Panc1 (cell line): ENCODE measurements at regions not wholly inside any gene's neighbourhood (a gene's known extent, or its start where the extent isn't known, plus 50 kb on each side); places are given as distances from the start of the nearest gene placed in this dataset.

ENCODE experiments used
- ATAC-seq: fragments of 200-7000 bp; cut with Tn5 transposase; 2 replicates; pipeline ENCODE4 v1.9.1; 2020; ENCODE audit warnings: mild to moderate bottlenecking, moderate library complexity
- BruUV-seq: library from RNA; stranded (reverse); fragments of 400-500 nt; replicated peaks from 2 replicates; lab custom pipeline; 2021; lab: Mats Ljungman, UMichigan
- CTCF ChIA-PET: fragments of 300-600 bp; sonication (Branson Sonifier 250); formaldehyde crosslinking; loops from one replicate; lab custom pipeline; 2022; ENCODE audit warnings: antibody characterized with exemption; lab: Charles Lee
- POLR2A ChIA-PET: fragments of 300-600 bp; sonication (Branson Sonifier 250); formaldehyde crosslinking; loops from one replicate; lab custom pipeline; 2022; ENCODE audit warnings: antibody characterized with exemption; lab: Charles Lee
- DNase-seq: peaks from one replicate; pipeline ENCODE4 v3.0.0-alpha.2; 2010; ENCODE audit warnings: low read depth, low spot score
- H3K27ac ChIP-seq: 2 replicates; pipeline ENCODE4 v1.5.1; 2011; ENCODE audit warnings: mild to moderate bottlenecking, low read length, inconsistent platforms
- H3K27me3 ChIP-seq: fragments of 200-500 bp; sonication (Bioruptor generic); 2 replicates; pipeline ENCODE4 v1.6.0; 2014; ENCODE audit warnings: low read length, inconsistent platforms; ENCODE audit not compliant: control insufficient read depth, insufficient read depth
- H3K36me3 ChIP-seq: fragments of 200-500 bp; sonication (Bioruptor generic); 2 replicates; pipeline ENCODE4 v1.5.1; 2014; ENCODE audit warnings: inconsistent platforms, mild to moderate bottlenecking, low read length, moderate library complexity; ENCODE audit not compliant: control insufficient read depth, insufficient read depth
- H3K4me1 ChIP-seq: 2 replicates; pipeline ENCODE4 v1.5.1; 2011; ENCODE audit warnings: inconsistent platforms, mild to moderate bottlenecking, low read length, moderate library complexity; ENCODE audit not compliant: control insufficient read depth, insufficient read depth
- H3K4me3 ChIP-seq, 2 experiments: 2 replicates each; pipeline ENCODE4 v1.5.1; 2011 to 2012; ENCODE audit warnings: low read depth in 2 of 2, low read length in 2 of 2, mild to moderate bottlenecking in 2 of 2, inconsistent platforms in 1 of 2, moderate library complexity in 1 of 2
- H3K9me3 ChIP-seq: fragments of 200-500 bp; sonication (Bioruptor generic); 2 replicates; pipeline ENCODE4 v1.5.1; 2014; ENCODE audit warnings: low read depth, mild to moderate bottlenecking, inconsistent platforms, low read length, moderate library complexity; ENCODE audit not compliant: control insufficient read depth, insufficient read depth
- CTCF ChIP-seq: fragments of 450-650 bp; IDR thresholded peaks from 2 replicates; pipeline ENCODE4 v1.5.1; 2017; ENCODE audit warnings: mild to moderate bottlenecking
- POLR2AphosphoS5 ChIP-seq: IDR thresholded peaks from 2 replicates; pipeline ENCODE4 v1.6.1; 2012; ENCODE audit warnings: mild to moderate bottlenecking, low read depth, low read length, moderate library complexity
- REST ChIP-seq, 2 experiments: IDR thresholded peaks; 2 replicates each; pipeline ENCODE4 v1.6.1; 2011 to 2012; ENCODE audit warnings: low read depth in 2 of 2, control low read depth in 1 of 2, low read length in 1 of 2, mild to moderate bottlenecking in 1 of 2, moderate library complexity in 1 of 2; ENCODE audit not compliant: insufficient read depth in 1 of 2
- SIN3A ChIP-seq: IDR thresholded peaks from 2 replicates; pipeline ENCODE4 v1.6.1; 2012; ENCODE audit warnings: low read depth, mild to moderate bottlenecking, low read length, moderate library complexity, borderline replicate concordance; ENCODE audit not compliant: insufficient read depth
- TCF7L2 ChIP-seq: IDR thresholded peaks from 2 replicates; pipeline ENCODE4 v1.6.1; 2011; ENCODE audit warnings: mild to moderate bottlenecking, low read depth, low read length, inconsistent platforms
- in situ Hi-C: cut with HindIII; loops from 2 replicates; pipeline ENCODE4 v1.10.0; 2016; ENCODE audit warnings: low sequenced_read_pairs, low pct_unique_long_range_greater_than_20kb
- intact Hi-C: fragments of 100-400 bp; cut with micrococcal nuclease; formaldehyde crosslinking; loops from one replicate; pipeline ENCODE4 v1.10.0; 2022; ENCODE audit not compliant: unreplicated experiment

DNA sequence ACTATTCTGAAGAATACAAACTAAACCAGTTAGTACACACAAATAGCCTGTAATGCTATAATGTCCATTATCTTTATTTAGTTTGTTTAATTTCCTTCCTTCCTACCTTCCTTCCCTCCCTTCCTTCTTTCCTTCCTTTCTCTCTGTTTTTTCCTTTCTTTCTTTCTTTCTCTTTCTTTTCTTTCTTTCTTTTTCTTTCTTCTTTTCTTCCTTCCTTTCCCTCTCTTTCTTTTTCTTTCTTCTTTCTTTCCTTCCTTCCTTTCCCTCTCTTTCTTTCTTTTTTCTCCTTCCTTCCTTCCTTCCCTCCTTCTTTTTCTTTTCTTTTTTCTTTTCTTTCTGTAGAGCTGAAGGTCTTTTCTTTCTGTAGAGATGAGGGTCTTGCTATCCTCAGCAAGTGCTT, 131.2 kb downstream of the TMEM30B start:
- ATAC-seq (no peak), DNase-seq (no peak)
- Histone ChIP-seq H3K4me3 (no peak overlapping the region), H3K9me3 (no peaks in the 10 kb centered on the region), H3K27me3 (no peaks in the 10 kb centered on the region), H3K4me1 (no peaks in the 10 kb centered on the region), H3K27ac (no peak overlapping the region), H3K36me3 (no peaks in the 10 kb centered on the region)
- intact Hi-C loops (no loop called here), in situ Hi-C loops (no loop called here)
- no peak for TF ChIP-seq CTCF
- TF ChIP-seq SIN3A, result no peak
- no TSS peak for BruUV-seq
- ChIA-PET POLR2A (no interaction called here), CTCF (no interaction called here)

- POLR2A ChIA-PET, result no interaction called here
- CTCF ChIA-PET, result no interaction called here
- DNase-seq (no peak), ATAC-seq (no peak)
- TF ChIP-seq TCF7L2 (no peak), SIN3A (no peak), REST (IDR thresholded peaks at IDR 0.05; ENCODE audit: insufficient read depth in 1 of 2, low read depth in 2 of 2, low read length in 1 of 2) (no peak), POLR2AphosphoS5 (no peak), CTCF (no peak)
- no peaks in the 10 kb centered on the region for H3K36me3 ChIP-seq
- no peak overlapping the region for H3K27ac ChIP-seq
- intact Hi-C loops, result no loop called here
- BruUV-seq, result no TSS peak
- H3K4me1 ChIP-seq, result no peaks in the 10 kb centered on the region
- H3K9me3 ChIP-seq, result no peaks in the 10 kb centered on the region
- no peaks in the 10 kb centered on the region for H3K27me3 ChIP-seq
- no peak overlapping the region for H3K4me3 ChIP-seq
- in situ Hi-C loops, result no loop called here
These were observed 132.3 kb downstream of the TMEM30B start for GRCh38 chr14:61148742-61149350.
